BLaER1 treated with 17β-estradiol and CSF1 and Interleukin-3, amounts not matched to agents 10 nM and 100 nM (cell line): ENCODE measurements at regions not wholly inside any gene's neighbourhood (a gene's known extent, or its start where the extent isn't known, plus 50 kb on each side); places are given as distances from the start of the nearest gene placed in this dataset.

Source experiments
- H3K27ac ChIP-seq, 11 experiments: shearing (Covaris generic); formaldehyde crosslinking; 2 replicates each; pipeline ENCODE4 v1.8.1; 2022
- H3K27me3 ChIP-seq, 11 experiments: shearing (Covaris generic); formaldehyde crosslinking; 2 replicates each; pipeline ENCODE4 v1.8.1; 2022
- H3K36me3 ChIP-seq, 11 experiments: shearing (Covaris generic); formaldehyde crosslinking; 2 replicates each; pipeline ENCODE4 v1.8.1; 2022
- H3K4me1 ChIP-seq, 10 experiments: shearing (Covaris generic); formaldehyde crosslinking; 2 replicates each; pipeline ENCODE4 v1.8.1; 2022
- H3K4me2 ChIP-seq, 11 experiments: shearing (Covaris generic); formaldehyde crosslinking; 2 replicates each; pipeline ENCODE4 v1.8.1; 2022
- H3K4me3 ChIP-seq, 10 experiments: shearing (Covaris generic); formaldehyde crosslinking; 2 replicates each; pipeline ENCODE4 v1.8.1; 2022
- H3K9ac ChIP-seq, 11 experiments: shearing (Covaris generic); formaldehyde crosslinking; 2 replicates each; pipeline ENCODE4 v1.8.1; 2022
- H3K9me3 ChIP-seq, 11 experiments: shearing (Covaris generic); formaldehyde crosslinking; replicated peaks in 1 of 11; 2 replicates each; pipeline ENCODE4 v1.8.1; 2022
- H4K20me1 ChIP-seq, 11 experiments: shearing (Covaris generic); formaldehyde crosslinking; 2 replicates each; pipeline ENCODE4 v1.8.1; 2022
- Cebpa-rat ChIP-seq, 11 experiments: shearing (Covaris generic); IDR thresholded peaks; 2 replicates each; pipeline ENCODE4 v1.8.1; 2022

- Histone ChIP-seq H3K9me3 (peaks cover 9 to 20% (median 17%) of the 10 kb centered on the region in 11 experiments; a peak in 19 of 22 replicates), H3K4me2 (no peak overlapping the region), H3K9ac (no peak overlapping the region), H4K20me1 (no peaks in the 10 kb centered on the region), H3K4me3 (no peak overlapping the region), H3K27ac (no peak overlapping the region), H3K36me3 (no peaks in the 10 kb centered on the region; a peak in 1 of 22 replicates), H3K27me3 (no peaks in the 10 kb centered on the region), H3K4me1 (no peaks in the 10 kb centered on the region)
- no peak for TF ChIP-seq Cebpa-rat (IDR thresholded peaks at IDR 0.05)
These were observed 51.5 kb upstream of the MRI1 start for GRCh38 chr19:13712767-13713201.

GRCh38 chr19:13707915-13708314 is 56.4 kb upstream of the MRI1 start:
- Histone ChIP-seq H3K4me1 (no peaks in the 10 kb centered on the region), H4K20me1 (no peaks in the 10 kb centered on the region), H3K9ac (no peak overlapping the region), H3K36me3 (no peaks in the 10 kb centered on the region), H3K27ac (no peak overlapping the region), H3K4me3 (no peak overlapping the region), H3K9me3 (peaks cover 9 to 19% (median 14%) of the 10 kb centered on the region in 11 experiments; a peak in 17 of 22 replicates), H3K27me3 (no peaks in the 10 kb centered on the region), H3K4me2 (no peak overlapping the region)
- no peak for TF ChIP-seq Cebpa-rat (IDR thresholded peaks at IDR 0.05)

- peaks cover 11 to 36% (median 23%) of the 10 kb centered on the region in 11 experiments for H3K9me3 ChIP-seq
- H3K36me3 ChIP-seq = no peaks in the 10 kb centered on the region
- no peak overlapping the region for H3K4me3 ChIP-seq
- no peak overlapping the region for H3K27ac ChIP-seq
- H3K27me3 ChIP-seq = no peaks in the 10 kb centered on the region
- H4K20me1 ChIP-seq = no peaks in the 10 kb centered on the region
- H3K4me1 ChIP-seq = no peaks in the 10 kb centered on the region
- no peak for TF ChIP-seq Cebpa-rat (IDR thresholded peaks at IDR 0.05)
- H3K4me2 ChIP-seq = no peak overlapping the region
- no peak overlapping the region for H3K9ac ChIP-seq
These were observed 58.3 kb upstream of the MRI1 start for GRCh38 chr19:13705928-13706447.

- no peak overlapping the region for H3K4me3 ChIP-seq
- no peak overlapping the region for H3K4me2 ChIP-seq
- H4K20me1 ChIP-seq = no peaks in the 10 kb centered on the region
- H3K36me3 ChIP-seq = no peaks in the 10 kb centered on the region
- no peak for TF ChIP-seq Cebpa-rat (IDR thresholded peaks at IDR 0.05)
- H3K27me3 ChIP-seq = no peaks in the 10 kb centered on the region
- H3K9me3 ChIP-seq = peaks cover 11 to 36% (median 23%) of the 10 kb centered on the region in 11 experiments
- no peak overlapping the region for H3K9ac ChIP-seq
- H3K27ac ChIP-seq = no peak overlapping the region
- no peaks in the 10 kb centered on the region for H3K4me1 ChIP-seq
These were observed 59.1 kb upstream of the MRI1 start for GRCh38 chr19:13705201-13705600.

GRCh38 chr19:13701624-13702023 is 62.7 kb upstream of the MRI1 start:
- Histone ChIP-seq H3K4me1 (no peaks in the 10 kb centered on the region), H3K36me3 (no peaks in the 10 kb centered on the region), H4K20me1 (no peaks in the 10 kb centered on the region), H3K4me3 (no peak overlapping the region), H3K9me3 (peaks cover 11 to 36% (median 23%) of the 10 kb centered on the region in 11 experiments), H3K27me3 (no peaks in the 10 kb centered on the region), H3K9ac (no peak overlapping the region), H3K27ac (no peak overlapping the region), H3K4me2 (no peak overlapping the region)
- TF ChIP-seq Cebpa-rat (IDR thresholded peaks at IDR 0.05) = no peak

- Histone ChIP-seq H3K27ac (no peak overlapping the region), H3K4me2 (no peak overlapping the region)
These were observed 63.7 kb upstream of the MRI1 start for GRCh38 chr19:13700621-13701020.

GRCh38 chr19:13699786-13700185 is 64.5 kb upstream of the MRI1 start:
- Histone ChIP-seq H3K27ac (no peak overlapping the region), H3K4me1 (no peaks in the 10 kb centered on the region), H3K36me3 (no peaks in the 10 kb centered on the region), H3K4me2 (no peak overlapping the region), H3K9ac (no peak overlapping the region), H3K4me3 (no peak overlapping the region), H3K27me3 (no peaks in the 10 kb centered on the region), H4K20me1 (no peaks in the 10 kb centered on the region), H3K9me3 (peaks cover 0 to 21% (median 13%) of the 10 kb centered on the region in 11 experiments; a peak in 18 of 22 replicates)
- TF ChIP-seq Cebpa-rat (IDR thresholded peaks at IDR 0.05) = no peak

More at GRCh38 chr19:13700621-13701020, 63.7 kb upstream of the MRI1 start:
- no peaks in the 10 kb centered on the region for H3K36me3 ChIP-seq
- no peak for TF ChIP-seq Cebpa-rat (IDR thresholded peaks at IDR 0.05)
- H3K4me1 ChIP-seq = no peaks in the 10 kb centered on the region
- H3K27me3 ChIP-seq = no peaks in the 10 kb centered on the region
- no peak overlapping the region for H3K9ac ChIP-seq
- H4K20me1 ChIP-seq = no peaks in the 10 kb centered on the region
- H3K4me3 ChIP-seq = no peak overlapping the region
- H3K9me3 ChIP-seq = peaks cover 7 to 28% (median 19%) of the 10 kb centered on the region in 11 experiments; a peak in 21 of 22 replicates

GRCh38 chr19:13696839-13697238 is 67.5 kb upstream of the MRI1 start:
- H3K4me1 ChIP-seq = peaks cover 0 to 5% (median 0%) of the 10 kb centered on the region in 10 experiments; a peak in 1 of 20 replicates

GRCh38 chr19:13693889-13694288 is 70.4 kb upstream of the MRI1 start:
- H3K36me3 ChIP-seq = no peaks in the 10 kb centered on the region
- no peaks in the 10 kb centered on the region for H4K20me1 ChIP-seq
- H3K4me1 ChIP-seq = peaks cover 0 to 14% (median 7%) of the 10 kb centered on the region in 10 experiments; a peak in 9 of 20 replicates
- no peaks in the 10 kb centered on the region for H3K27me3 ChIP-seq
- TF ChIP-seq Cebpa-rat (IDR thresholded peaks at IDR 0.05) = no peak
- peaks cover 0 to 7% (median 0%) of the 10 kb centered on the region in 11 experiments; a peak in 1 of 22 replicates for H3K9me3 ChIP-seq
- H3K9ac ChIP-seq = no peak overlapping the region
- H3K4me3 ChIP-seq = no peak overlapping the region
- H3K4me2 ChIP-seq = no peak overlapping the region
- H3K27ac ChIP-seq = no peak overlapping the region

More at GRCh38 chr19:13696839-13697238, 67.5 kb upstream of the MRI1 start:
- Histone ChIP-seq H3K27me3 (no peaks in the 10 kb centered on the region), H3K4me3 (no peak overlapping the region), H3K9ac (no peak overlapping the region), H3K27ac (no peak overlapping the region), H3K9me3 (peaks cover 0 to 15% (median 6%) of the 10 kb centered on the region in 11 experiments; a peak in 17 of 22 replicates), H3K36me3 (no peaks in the 10 kb centered on the region), H4K20me1 (no peaks in the 10 kb centered on the region), H3K4me2 (no peak overlapping the region)
- TF ChIP-seq Cebpa-rat (IDR thresholded peaks at IDR 0.05) = no peak
